HEK293 (cell line): ENCODE measurements at regions not wholly inside any gene's neighbourhood (a gene's known extent, or its start where the extent isn't known, plus 50 kb on each side); places are given as distances from the start of the nearest gene placed in this dataset.

Source experiments
- CTCF ChIA-PET: fragments of 350-600 bp; formaldehyde crosslinking; extraction: SDS; loops from one replicate; lab custom pipeline; 2021; ENCODE audit warnings: antibody characterized with exemption; lab: Yijun Ruan, JAX
- POLR2A ChIA-PET: fragments of 300-600 bp; formaldehyde crosslinking; extraction: SDS; loops from one replicate; lab custom pipeline; 2020; ENCODE audit warnings: antibody characterized with exemption, inconsistent platforms; lab: Yijun Ruan, JAX
- H3K27ac ChIP-seq: fragments of 200-500 bp; sonication (Bioruptor generic); 2 replicates; pipeline ENCODE4 v1.5.1; 2014; ENCODE audit warnings: low read depth, low read length, control low read depth, inconsistent platforms; ENCODE audit errors: extremely low read depth
- H3K36me3 ChIP-seq, 2 experiments: fragments of 200-500 bp in 1 of 2; sonication (Bioruptor generic) in 1 of 2; 1 replicate in 1 of 2; 2 replicates in 1 of 2; pipeline ENCODE4 v1.5.1; 2014 to 2017; ENCODE audit warnings: inconsistent platforms in 2 of 2, low read length in 2 of 2; ENCODE audit not compliant: control insufficient read depth in 2 of 2, insufficient read depth in 1 of 2
- H3K4me1 ChIP-seq: fragments of 200-500 bp; sonication (Bioruptor generic); 2 replicates; pipeline ENCODE4 v1.5.1; 2014; ENCODE audit warnings: mild to moderate bottlenecking, low read length, inconsistent platforms; ENCODE audit not compliant: control insufficient read depth, insufficient read depth
- H3K4me3 ChIP-seq: 2 replicates; pipeline ENCODE4 v1.5.1; 2011; ENCODE audit warnings: low read depth, mild to moderate bottlenecking, control low read depth, low read length, moderate library complexity
- H3K9me3 ChIP-seq: fragments of 200-500 bp; sonication (Bioruptor generic); 2 replicates; pipeline ENCODE4 v1.5.1; 2014; ENCODE audit warnings: low read depth, low read length, inconsistent platforms; ENCODE audit not compliant: control insufficient read depth, insufficient read depth
- EGR2 ChIP-seq: fragments of 450-650 bp; formaldehyde crosslinking; IDR thresholded peaks from 2 replicates; pipeline ENCODE4 v1.5.1; 2016; ENCODE audit warnings: low read depth, missing biosample characterization, missing genetic modification characterization
- MEIS1 ChIP-seq: sonication (generic); formaldehyde crosslinking; IDR thresholded peaks from 2 replicates; pipeline ENCODE4 v1.8.1; 2022; ENCODE audit warnings: missing genetic modification reagents, mild to moderate bottlenecking, borderline replicate concordance
- OSR2 ChIP-seq: fragments of 450-650 bp; formaldehyde crosslinking; IDR thresholded peaks from 2 replicates; pipeline ENCODE4 v1.5.1; 2016; ENCODE audit warnings: missing biosample characterization, missing genetic modification characterization
- SCRT1 ChIP-seq: fragments of 450-650 bp; formaldehyde crosslinking; IDR thresholded peaks from 2 replicates; pipeline ENCODE4 v1.5.1; 2016; ENCODE audit warnings: missing biosample characterization, missing genetic modification characterization, borderline replicate concordance
- YY2 ChIP-seq: fragments of 450-650 bp; formaldehyde crosslinking; IDR thresholded peaks from 2 replicates; pipeline ENCODE4 v1.5.1; 2016; ENCODE audit warnings: missing biosample characterization, missing genetic modification characterization
- ZFHX2 ChIP-seq: fragments of 450-650 bp; formaldehyde crosslinking; conservative IDR thresholded peaks from 2 replicates; pipeline ENCODE4 v1.5.1; 2016; ENCODE audit warnings: missing biosample characterization, missing genetic modification characterization
- ZNF10 ChIP-seq: fragments of 450-650 bp; formaldehyde crosslinking; IDR thresholded peaks from 2 replicates; pipeline ENCODE4 v1.5.1; 2017; ENCODE audit warnings: missing biosample characterization, missing genetic modification characterization
- ZNF155 ChIP-seq: fragments of 450-650 bp; formaldehyde crosslinking; IDR thresholded peaks from 2 replicates; pipeline ENCODE4 v1.5.1; 2016; ENCODE audit warnings: missing biosample characterization, missing genetic modification characterization
- ZNF157 ChIP-seq: fragments of 450-650 bp; formaldehyde crosslinking; IDR thresholded peaks from 2 replicates; pipeline ENCODE4 v1.5.1; 2016; ENCODE audit warnings: missing biosample characterization, missing genetic modification characterization
- ZNF214 ChIP-seq: fragments of 450-650 bp; formaldehyde crosslinking; IDR thresholded peaks from 2 replicates; pipeline ENCODE4 v1.5.1; 2017; ENCODE audit warnings: missing biosample characterization, mild to moderate bottlenecking, missing genetic modification characterization, borderline replicate concordance
- ZNF341 ChIP-seq: fragments of 450-650 bp; formaldehyde crosslinking; IDR thresholded peaks from 2 replicates; pipeline ENCODE4; 2016; ENCODE audit warnings: low read depth, missing biosample characterization, missing genetic modification characterization
- ZNF354C ChIP-seq: fragments of 450-650 bp; formaldehyde crosslinking; IDR thresholded peaks from 2 replicates; pipeline ENCODE4 v1.5.1; 2016; ENCODE audit warnings: missing biosample characterization, missing genetic modification characterization, low read depth, borderline replicate concordance
- ZNF423 ChIP-seq: fragments of 450-650 bp; formaldehyde crosslinking; IDR thresholded peaks from 2 replicates; pipeline ENCODE4 v1.5.1; 2016; ENCODE audit warnings: missing biosample characterization, missing genetic modification characterization
- ZNF449 ChIP-seq: fragments of 450-650 bp; formaldehyde crosslinking; IDR thresholded peaks from 2 replicates; pipeline ENCODE4 v1.5.1; 2017; ENCODE audit warnings: missing biosample characterization, mild to moderate bottlenecking, missing genetic modification characterization, moderate library complexity
- ZNF514 ChIP-seq: fragments of 450-650 bp; formaldehyde crosslinking; IDR thresholded peaks from 2 replicates; pipeline ENCODE4 v1.5.1; 2016; ENCODE audit warnings: missing biosample characterization, missing genetic modification characterization
- ZNF544 ChIP-seq: fragments of 450-650 bp; formaldehyde crosslinking; IDR thresholded peaks from 2 replicates; pipeline ENCODE4 v1.5.0; 2017; ENCODE audit warnings: missing biosample characterization, missing genetic modification characterization
- ZNF549 ChIP-seq: fragments of 450-650 bp; IDR thresholded peaks from 2 replicates; pipeline ENCODE4 v1.5.1; 2018; ENCODE audit warnings: missing biosample characterization, missing genetic modification characterization, mild to moderate bottlenecking, inconsistent platforms, moderate library complexity
- ZNF610 ChIP-seq: fragments of 450-650 bp; formaldehyde crosslinking; IDR thresholded peaks from 2 replicates; pipeline ENCODE4 v1.5.1; 2016; ENCODE audit warnings: missing biosample characterization, missing genetic modification characterization, borderline replicate concordance
- ZNF747 ChIP-seq: fragments of 450-650 bp; formaldehyde crosslinking; IDR thresholded peaks from 2 replicates; pipeline ENCODE4 v1.5.1; 2016; ENCODE audit warnings: missing biosample characterization, missing genetic modification characterization
- ZNF791 ChIP-seq: fragments of 450-650 bp; formaldehyde crosslinking; IDR thresholded peaks from 2 replicates; pipeline ENCODE4 v1.5.1; 2016; ENCODE audit warnings: missing biosample characterization, missing genetic modification characterization
- TF ChIP-seq, protein P1 (sequence below): sonication (generic); formaldehyde crosslinking; IDR thresholded peaks from 2 replicates; pipeline ENCODE4 v1.8.1; 2022; ENCODE audit warnings: mild to moderate bottlenecking, moderate library complexity, missing genetic modification reagents
- TF ChIP-seq, protein P2 (sequence below): fragments of 450-650 bp; formaldehyde crosslinking; IDR thresholded peaks from 2 replicates; pipeline ENCODE4 v1.5.1; 2016; ENCODE audit warnings: missing biosample characterization, missing genetic modification characterization
- TF ChIP-seq, protein P3 (sequence below): fragments of 450-650 bp; formaldehyde crosslinking; conservative IDR thresholded peaks from 2 replicates; pipeline ENCODE4 v1.5.1; 2016; ENCODE audit warnings: low read depth, missing biosample characterization, missing genetic modification characterization

GRCh38 chr7:140267381-140268226 lies 90.8 kb upstream of the KDM7A start:
- H3K27ac ChIP-seq: no peak overlapping the region
- no peaks in the 10 kb centered on the region for H3K4me1 ChIP-seq
- ChIA-PET CTCF (interaction anchor here (0.5 kb wide), 1 partner anchor 9 kb away, joined by 3 read pairs; no protein-coding TSS in a partner anchor), POLR2A (no interaction called here)
- no peak overlapping the region for H3K4me3 ChIP-seq
- TF ChIP-seq ZNF610 (tag by site-specific recombination) (no peak), ZNF157 (no peak), OSR2 (tag by site-specific recombination) (no peak), EGR2 (tag by site-specific recombination) (no peak), YY2 (tag by site-specific recombination) (no peak), ZNF514 (tag by site-specific recombination) (no peak), ZNF214 (tag by site-specific recombination) (no peak), ZNF341 (tag by site-specific recombination) (no peak), ZNF354C (tag by site-specific recombination) (no peak), ZNF449 (tag by site-specific recombination) (no peak), ZNF155 (no peak), MEIS1 (CRISPR knock-in tag) (no peak), SCRT1 (tag by site-specific recombination) (no peak), ZNF791 (no peak), ZNF10 (tag by site-specific recombination) (no peak), ZNF544 (tag by site-specific recombination) (no peak), ZNF549 (no peak), ZNF747 (tag by site-specific recombination) (no peak)
- TF ChIP-seq, protein P1, sequence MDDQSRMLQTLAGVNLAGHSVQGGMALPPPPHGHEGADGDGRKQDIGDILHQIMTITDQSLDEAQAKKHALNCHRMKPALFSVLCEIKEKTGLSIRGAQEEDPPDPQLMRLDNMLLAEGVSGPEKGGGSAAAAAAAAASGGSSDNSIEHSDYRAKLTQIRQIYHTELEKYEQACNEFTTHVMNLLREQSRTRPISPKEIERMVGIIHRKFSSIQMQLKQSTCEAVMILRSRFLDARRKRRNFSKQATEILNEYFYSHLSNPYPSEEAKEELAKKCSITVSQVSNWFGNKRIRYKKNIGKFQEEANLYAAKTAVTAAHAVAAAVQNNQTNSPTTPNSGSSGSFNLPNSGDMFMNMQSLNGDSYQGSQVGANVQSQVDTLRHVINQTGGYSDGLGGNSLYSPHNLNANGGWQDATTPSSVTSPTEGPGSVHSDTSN (CRISPR knock-in tag): no peak
- H3K36me3 ChIP-seq: no peaks in the 10 kb centered on the region
- no peaks in the 10 kb centered on the region for H3K9me3 ChIP-seq

DNA sequence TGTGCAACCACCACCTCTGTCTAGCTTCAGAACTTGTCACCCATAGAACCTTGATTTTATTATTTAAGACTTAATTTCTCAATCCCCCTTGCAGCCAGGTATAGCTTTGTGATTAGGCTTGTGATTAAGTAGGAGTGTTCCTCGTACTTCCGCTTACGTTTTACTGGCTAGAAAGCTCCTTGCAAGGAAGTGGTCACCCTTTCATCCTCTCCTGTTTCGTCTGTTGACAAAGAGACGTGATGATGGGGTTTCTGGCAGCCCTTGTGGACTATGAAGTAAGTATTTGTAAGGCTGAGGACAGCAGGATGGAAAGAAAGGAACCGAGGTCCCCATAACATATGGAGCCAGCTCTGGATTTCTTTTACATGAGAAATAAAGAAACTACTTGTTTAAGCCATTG lies 86.5 kb upstream of the KDM7A start:
- ChIA-PET POLR2A (interaction anchor here (0.7 kb wide), 1 partner anchor 189 kb away, joined by 5 read pairs; no protein-coding TSS in a partner anchor), CTCF (no interaction called here)
- H3K27ac ChIP-seq: no peak overlapping the region
- H3K36me3 ChIP-seq: no peaks in the 10 kb centered on the region
- H3K4me1 ChIP-seq: no peaks in the 10 kb centered on the region
- no peak overlapping the region for H3K4me3 ChIP-seq
- H3K9me3 ChIP-seq: no peaks in the 10 kb centered on the region
- no peak for TF ChIP-seq ZFHX2
- TF ChIP-seq, protein P2, sequence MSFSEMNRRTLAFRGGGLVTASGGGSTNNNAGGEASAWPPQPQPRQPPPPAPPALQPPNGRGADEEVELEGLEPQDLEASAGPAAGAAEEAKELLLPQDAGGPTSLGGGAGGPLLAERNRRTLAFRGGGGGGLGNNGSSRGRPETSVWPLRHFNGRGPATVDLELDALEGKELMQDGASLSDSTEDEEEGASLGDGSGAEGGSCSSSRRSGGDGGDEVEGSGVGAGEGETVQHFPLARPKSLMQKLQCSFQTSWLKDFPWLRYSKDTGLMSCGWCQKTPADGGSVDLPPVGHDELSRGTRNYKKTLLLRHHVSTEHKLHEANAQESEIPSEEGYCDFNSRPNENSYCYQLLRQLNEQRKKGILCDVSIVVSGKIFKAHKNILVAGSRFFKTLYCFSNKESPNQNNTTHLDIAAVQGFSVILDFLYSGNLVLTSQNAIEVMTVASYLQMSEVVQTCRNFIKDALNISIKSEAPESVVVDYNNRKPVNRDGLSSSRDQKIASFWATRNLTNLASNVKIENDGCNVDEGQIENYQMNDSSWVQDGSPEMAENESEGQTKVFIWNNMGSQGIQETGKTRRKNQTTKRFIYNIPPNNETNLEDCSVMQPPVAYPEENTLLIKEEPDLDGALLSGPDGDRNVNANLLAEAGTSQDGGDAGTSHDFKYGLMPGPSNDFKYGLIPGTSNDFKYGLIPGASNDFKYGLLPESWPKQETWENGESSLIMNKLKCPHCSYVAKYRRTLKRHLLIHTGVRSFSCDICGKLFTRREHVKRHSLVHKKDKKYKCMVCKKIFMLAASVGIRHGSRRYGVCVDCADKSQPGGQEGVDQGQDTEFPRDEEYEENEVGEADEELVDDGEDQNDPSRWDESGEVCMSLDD (tag by site-specific recombination): no peak
- no peak for TF ChIP-seq ZNF423 (tag by site-specific recombination)
- TF ChIP-seq, protein P3, sequence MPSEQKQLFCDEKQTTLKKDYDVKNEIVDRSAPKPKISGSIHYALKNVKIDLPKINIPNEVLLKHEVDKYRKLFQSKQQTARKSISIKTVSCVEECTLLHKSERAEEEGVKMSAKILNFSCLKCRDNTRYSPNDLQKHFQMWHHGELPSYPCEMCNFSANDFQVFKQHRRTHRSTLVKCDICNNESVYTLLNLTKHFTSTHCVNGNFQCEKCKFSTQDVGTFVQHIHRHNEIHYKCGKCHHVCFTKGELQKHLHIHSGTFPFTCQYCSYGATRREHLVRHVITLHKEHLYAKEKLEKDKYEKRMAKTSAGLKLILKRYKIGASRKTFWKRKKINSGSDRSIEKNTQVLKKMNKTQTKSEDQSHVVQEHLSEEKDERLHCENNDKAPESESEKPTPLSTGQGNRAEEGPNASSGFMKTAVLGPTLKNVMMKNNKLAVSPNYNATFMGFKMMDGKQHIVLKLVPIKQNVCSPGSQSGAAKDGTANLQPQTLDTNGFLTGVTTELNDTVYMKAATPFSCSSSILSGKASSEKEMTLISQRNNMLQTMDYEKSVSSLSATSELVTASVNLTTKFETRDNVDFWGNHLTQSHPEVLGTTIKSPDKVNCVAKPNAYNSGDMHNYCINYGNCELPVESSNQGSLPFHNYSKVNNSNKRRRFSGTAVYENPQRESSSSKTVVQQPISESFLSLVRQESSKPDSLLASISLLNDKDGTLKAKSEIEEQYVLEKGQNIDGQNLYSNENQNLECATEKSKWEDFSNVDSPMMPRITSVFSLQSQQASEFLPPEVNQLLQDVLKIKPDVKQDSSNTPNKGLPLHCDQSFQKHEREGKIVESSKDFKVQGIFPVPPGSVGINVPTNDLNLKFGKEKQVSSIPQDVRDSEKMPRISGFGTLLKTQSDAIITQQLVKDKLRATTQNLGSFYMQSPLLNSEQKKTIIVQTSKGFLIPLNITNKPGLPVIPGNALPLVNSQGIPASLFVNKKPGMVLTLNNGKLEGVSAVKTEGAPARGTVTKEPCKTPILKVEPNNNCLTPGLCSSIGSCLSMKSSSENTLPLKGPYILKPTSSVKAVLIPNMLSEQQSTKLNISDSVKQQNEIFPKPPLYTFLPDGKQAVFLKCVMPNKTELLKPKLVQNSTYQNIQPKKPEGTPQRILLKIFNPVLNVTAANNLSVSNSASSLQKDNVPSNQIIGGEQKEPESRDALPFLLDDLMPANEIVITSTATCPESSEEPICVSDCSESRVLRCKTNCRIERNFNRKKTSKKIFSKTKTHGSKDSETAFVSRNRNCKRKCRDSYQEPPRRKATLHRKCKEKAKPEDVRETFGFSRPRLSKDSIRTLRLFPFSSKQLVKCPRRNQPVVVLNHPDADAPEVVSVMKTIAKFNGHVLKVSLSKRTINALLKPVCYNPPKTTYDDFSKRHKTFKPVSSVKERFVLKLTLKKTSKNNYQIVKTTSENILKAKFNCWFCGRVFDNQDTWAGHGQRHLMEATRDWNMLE (tag by site-specific recombination): no peak
